Neural cell (in vitro differentiated cells): ENCODE measurements at regions not wholly inside any gene's neighbourhood (a gene's known extent, or its start where the extent isn't known, plus 50 kb on each side); places are given as distances from the start of the nearest gene placed in this dataset.

ENCODE experiments used
- H2AFZ ChIP-seq: fragments of 200-600, 300-800 bp; sonication (generic), shearing (Covaris generic); 2 replicates; pipeline ENCODE4 v1.6.0; 2014; ENCODE audit warnings: low read depth, mild to moderate bottlenecking, antibody characterized with exemption, low read length, moderate library complexity
- H3F3A ChIP-seq: fragments of 200-600 bp; shearing (Covaris generic); 2 replicates; pipeline ENCODE4 v1.6.1; 2016; ENCODE audit warnings: mild to moderate bottlenecking, moderate library complexity, mixed read lengths, antibody characterized with exemption, low read length; ENCODE audit not compliant: insufficient read depth, poor library complexity, severe bottlenecking
- H3K27ac ChIP-seq: fragments of 200-600, 300-800 bp; sonication (generic), shearing (Covaris generic); 2 replicates; pipeline ENCODE4 v1.5.1; 2014; ENCODE audit warnings: mild to moderate bottlenecking, low read length, moderate library complexity
- H3K27me3 ChIP-seq: fragments of 300-800, 200-600 bp; sonication (generic), shearing (Covaris generic); 2 replicates; pipeline ENCODE4 v1.6.0; 2014; ENCODE audit warnings: mild to moderate bottlenecking, low read depth, low read length, moderate library complexity; ENCODE audit not compliant: insufficient read depth
- H3K36me3 ChIP-seq: fragments of 300-800, 200-600 bp; sonication (generic), shearing (Covaris generic); 2 replicates; pipeline ENCODE4 v1.5.1; 2014; ENCODE audit warnings: mild to moderate bottlenecking, antibody characterized with exemption, low read length, moderate library complexity; ENCODE audit not compliant: insufficient read depth
- H3K4me2 ChIP-seq: fragments of 300-800, 200-600 bp; sonication (generic), shearing (Covaris generic); 2 replicates; pipeline ENCODE4 v1.6.0; 2014; ENCODE audit warnings: mild to moderate bottlenecking, low read length
- H3K4me3 ChIP-seq: fragments of 300-800, 200-600 bp; sonication (generic), shearing (Covaris generic); 2 replicates; pipeline ENCODE4 v1.5.1; 2014; ENCODE audit warnings: mild to moderate bottlenecking, low read length, moderate library complexity
- H3K79me2 ChIP-seq: fragments of 200-600 bp; shearing (Covaris generic); replicated peaks from 2 replicates; pipeline ENCODE4 v1.6.0; 2014; ENCODE audit warnings: mild to moderate bottlenecking, low read length, moderate library complexity; ENCODE audit not compliant: insufficient read depth
- H3K9ac ChIP-seq: fragments of 300-800, 200-600 bp; sonication (generic), shearing (Covaris generic); 2 replicates; pipeline ENCODE4 v1.6.1; 2016; ENCODE audit warnings: mild to moderate bottlenecking, low read length, mixed read lengths
- H3K9me2 ChIP-seq: fragments of 200-600 bp; shearing (Covaris generic); 2 replicates; pipeline ENCODE4 v1.6.1; 2016; ENCODE audit warnings: mild to moderate bottlenecking, low read length, mixed read lengths; ENCODE audit not compliant: insufficient read depth
- H3K9me3 ChIP-seq: fragments of 200-600, 300-800 bp; sonication (generic), shearing (Covaris generic); 2 replicates; pipeline ENCODE4 v1.6.1; 2016; ENCODE audit warnings: mild to moderate bottlenecking, mixed run types, low read length, moderate library complexity, mixed read lengths
- H4K20me1 ChIP-seq: fragments of 200-600 bp; shearing (Covaris generic); 2 replicates; pipeline ENCODE4 v1.6.1; 2016; ENCODE audit warnings: mild to moderate bottlenecking, mixed run types; ENCODE audit not compliant: insufficient read depth
- EP300 ChIP-seq: fragments of 450-650 bp; conservative IDR thresholded peaks from 2 replicates; pipeline ENCODE4 v1.6.1; 2014; ENCODE audit warnings: antibody characterized with exemption, mild to moderate bottlenecking, moderate library complexity; ENCODE audit not compliant: poor library complexity, severe bottlenecking
- EZH2 ChIP-seq: fragments of 200-600, 300-800 bp; shearing (Covaris generic), sonication (generic); IDR thresholded peaks from 2 replicates; pipeline ENCODE4 v1.6.1; 2014; ENCODE audit warnings: antibody characterized with exemption, low read length, borderline replicate concordance, mild to moderate bottlenecking; ENCODE audit not compliant: insufficient read depth, poor library complexity, severe bottlenecking
- MXI1 ChIP-seq: fragments of 450-650 bp; conservative IDR thresholded peaks from 2 replicates; pipeline ENCODE4 v1.6.1; 2014; ENCODE audit warnings: antibody characterized with exemption, mild to moderate bottlenecking; ENCODE audit not compliant: poor library complexity, severe bottlenecking
- POLR2AphosphoS5 ChIP-seq: IDR thresholded peaks from 2 replicates; pipeline ENCODE4 v1.6.1; 2012
- RAD21 ChIP-seq: fragments of 450-650 bp; conservative IDR thresholded peaks from 2 replicates; pipeline ENCODE4 v1.6.1; 2014; ENCODE audit warnings: antibody characterized with exemption, mild to moderate bottlenecking, moderate library complexity
- SMC3 ChIP-seq: fragments of 450-650 bp; conservative IDR thresholded peaks from 2 replicates; pipeline ENCODE4 v1.6.1; 2014; ENCODE audit warnings: antibody characterized with exemption, mild to moderate bottlenecking, moderate library complexity; ENCODE audit not compliant: poor library complexity
- TAF1 ChIP-seq: IDR thresholded peaks from 2 replicates; pipeline ENCODE4 v1.6.1; 2012; ENCODE audit warnings: low read depth
- TF ChIP-seq, protein P1 (sequence below): IDR thresholded peaks from 2 replicates; pipeline ENCODE4 v1.6.1; 2012; ENCODE audit warnings: borderline replicate concordance
- TF ChIP-seq, protein P2 (sequence below): fragments of 450-650 bp; IDR thresholded peaks from 2 replicates; pipeline ENCODE4 v1.5.1; 2014; ENCODE audit warnings: antibody characterized with exemption, mild to moderate bottlenecking, moderate library complexity; ENCODE audit not compliant: poor library complexity, severe bottlenecking

DNA sequence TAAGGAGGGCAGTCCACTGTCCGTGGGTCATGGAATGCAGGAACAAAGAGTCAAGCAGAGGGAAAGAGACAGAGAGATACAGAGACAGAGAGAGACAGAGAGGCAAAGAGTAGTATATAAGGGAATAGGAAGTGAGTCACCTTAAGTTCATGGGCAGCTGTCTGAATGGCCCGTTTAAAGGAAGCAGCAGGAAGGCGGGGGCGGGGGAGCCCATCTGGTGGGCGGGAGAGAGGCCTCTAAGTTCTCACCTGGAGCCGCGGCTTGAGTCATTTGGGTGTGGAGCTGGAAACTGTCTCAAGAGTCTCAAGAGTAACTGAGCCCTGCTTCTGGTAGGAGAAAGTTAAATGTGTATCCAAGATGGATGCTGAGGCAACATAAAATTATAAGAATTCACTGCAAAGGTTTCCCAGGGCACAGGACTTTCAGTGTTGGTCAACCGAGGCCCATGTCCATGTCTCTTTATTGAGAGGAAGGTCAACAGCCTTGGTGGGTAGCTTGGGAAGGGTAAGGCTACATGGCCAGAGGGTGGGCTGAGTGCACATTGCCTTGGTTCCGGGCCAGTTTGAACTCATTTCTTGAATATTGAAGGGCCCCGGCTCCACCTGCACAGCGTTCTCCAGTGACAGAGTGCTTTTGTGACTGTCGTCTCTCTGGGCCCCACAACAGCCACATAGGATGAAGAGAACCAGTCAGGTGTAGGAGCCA, 85.5 kb upstream of the CACUL1 start:
- no peaks in the 10 kb centered on the region for H3K9me2 ChIP-seq
- no peak overlapping the region for H3K4me2 ChIP-seq
- H3K36me3 ChIP-seq, result no peaks in the 10 kb centered on the region
- H4K20me1 ChIP-seq, result no peaks in the 10 kb centered on the region
- no peaks in the 10 kb centered on the region for H3K27me3 ChIP-seq
- no peak overlapping the region for H3K4me3 ChIP-seq
- no peak overlapping the region for H2AFZ ChIP-seq
- no peaks in the 10 kb centered on the region for H3K79me2 ChIP-seq
- no peaks in the 10 kb centered on the region for H3F3A ChIP-seq
- no peaks in the 10 kb centered on the region for H3K9me3 ChIP-seq
- TF ChIP-seq EP300 (no peak), EZH2 (no peak), TAF1 (no peak), RAD21 (no peak), MXI1 (no peak), POLR2AphosphoS5 (no peak), SMC3 (no peak)
- TF ChIP-seq, protein P1, sequence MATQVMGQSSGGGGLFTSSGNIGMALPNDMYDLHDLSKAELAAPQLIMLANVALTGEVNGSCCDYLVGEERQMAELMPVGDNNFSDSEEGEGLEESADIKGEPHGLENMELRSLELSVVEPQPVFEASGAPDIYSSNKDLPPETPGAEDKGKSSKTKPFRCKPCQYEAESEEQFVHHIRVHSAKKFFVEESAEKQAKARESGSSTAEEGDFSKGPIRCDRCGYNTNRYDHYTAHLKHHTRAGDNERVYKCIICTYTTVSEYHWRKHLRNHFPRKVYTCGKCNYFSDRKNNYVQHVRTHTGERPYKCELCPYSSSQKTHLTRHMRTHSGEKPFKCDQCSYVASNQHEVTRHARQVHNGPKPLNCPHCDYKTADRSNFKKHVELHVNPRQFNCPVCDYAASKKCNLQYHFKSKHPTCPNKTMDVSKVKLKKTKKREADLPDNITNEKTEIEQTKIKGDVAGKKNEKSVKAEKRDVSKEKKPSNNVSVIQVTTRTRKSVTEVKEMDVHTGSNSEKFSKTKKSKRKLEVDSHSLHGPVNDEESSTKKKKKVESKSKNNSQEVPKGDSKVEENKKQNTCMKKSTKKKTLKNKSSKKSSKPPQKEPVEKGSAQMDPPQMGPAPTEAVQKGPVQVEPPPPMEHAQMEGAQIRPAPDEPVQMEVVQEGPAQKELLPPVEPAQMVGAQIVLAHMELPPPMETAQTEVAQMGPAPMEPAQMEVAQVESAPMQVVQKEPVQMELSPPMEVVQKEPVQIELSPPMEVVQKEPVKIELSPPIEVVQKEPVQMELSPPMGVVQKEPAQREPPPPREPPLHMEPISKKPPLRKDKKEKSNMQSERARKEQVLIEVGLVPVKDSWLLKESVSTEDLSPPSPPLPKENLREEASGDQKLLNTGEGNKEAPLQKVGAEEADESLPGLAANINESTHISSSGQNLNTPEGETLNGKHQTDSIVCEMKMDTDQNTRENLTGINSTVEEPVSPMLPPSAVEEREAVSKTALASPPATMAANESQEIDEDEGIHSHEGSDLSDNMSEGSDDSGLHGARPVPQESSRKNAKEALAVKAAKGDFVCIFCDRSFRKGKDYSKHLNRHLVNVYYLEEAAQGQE, result no peak
- TF ChIP-seq, protein P2, sequence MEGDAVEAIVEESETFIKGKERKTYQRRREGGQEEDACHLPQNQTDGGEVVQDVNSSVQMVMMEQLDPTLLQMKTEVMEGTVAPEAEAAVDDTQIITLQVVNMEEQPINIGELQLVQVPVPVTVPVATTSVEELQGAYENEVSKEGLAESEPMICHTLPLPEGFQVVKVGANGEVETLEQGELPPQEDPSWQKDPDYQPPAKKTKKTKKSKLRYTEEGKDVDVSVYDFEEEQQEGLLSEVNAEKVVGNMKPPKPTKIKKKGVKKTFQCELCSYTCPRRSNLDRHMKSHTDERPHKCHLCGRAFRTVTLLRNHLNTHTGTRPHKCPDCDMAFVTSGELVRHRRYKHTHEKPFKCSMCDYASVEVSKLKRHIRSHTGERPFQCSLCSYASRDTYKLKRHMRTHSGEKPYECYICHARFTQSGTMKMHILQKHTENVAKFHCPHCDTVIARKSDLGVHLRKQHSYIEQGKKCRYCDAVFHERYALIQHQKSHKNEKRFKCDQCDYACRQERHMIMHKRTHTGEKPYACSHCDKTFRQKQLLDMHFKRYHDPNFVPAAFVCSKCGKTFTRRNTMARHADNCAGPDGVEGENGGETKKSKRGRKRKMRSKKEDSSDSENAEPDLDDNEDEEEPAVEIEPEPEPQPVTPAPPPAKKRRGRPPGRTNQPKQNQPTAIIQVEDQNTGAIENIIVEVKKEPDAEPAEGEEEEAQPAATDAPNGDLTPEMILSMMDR, result no peak
- H3K9ac ChIP-seq, result no peak overlapping the region
- H3K27ac ChIP-seq, result no peak overlapping the region

DNA sequence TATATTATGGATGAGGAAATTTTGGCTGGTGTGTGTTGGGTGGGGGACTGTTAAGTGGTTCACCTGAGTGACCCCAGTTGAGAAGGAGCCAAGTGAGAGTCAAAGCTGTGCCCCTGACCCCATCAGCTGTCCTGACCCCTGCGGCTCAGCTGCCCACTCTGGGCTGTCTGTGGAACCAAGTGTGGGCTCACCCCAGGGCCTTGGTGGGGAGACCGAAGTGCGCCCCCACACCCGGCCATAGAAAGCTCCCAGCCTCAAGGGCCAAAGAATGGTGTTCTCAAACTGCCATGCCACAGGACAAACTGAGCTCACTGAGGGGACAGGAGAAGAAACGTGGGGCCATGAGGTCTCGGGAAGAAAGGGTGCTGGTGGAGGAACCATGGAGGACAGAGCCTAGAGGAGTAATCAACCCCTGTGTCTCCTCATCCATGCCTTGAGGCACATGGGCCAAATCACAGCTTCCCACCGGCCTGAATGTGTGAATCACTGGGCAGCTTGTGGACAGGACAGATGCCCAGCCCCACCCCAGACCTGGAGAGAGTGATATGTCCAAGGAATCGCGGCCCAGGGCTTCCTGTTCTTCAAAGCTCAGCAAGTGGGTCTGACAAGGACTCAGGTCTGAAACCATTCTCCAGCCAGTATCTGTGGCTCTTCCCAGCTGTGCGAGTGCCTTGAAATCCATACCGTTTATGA, 86.2 kb upstream of the CACUL1 start:
- Histone ChIP-seq H3K9ac (no peak overlapping the region), H3K9me3 (no peaks in the 10 kb centered on the region), H3K27me3 (no peaks in the 10 kb centered on the region), H3F3A (no peaks in the 10 kb centered on the region), H4K20me1 (no peaks in the 10 kb centered on the region), H3K4me3 (no peak overlapping the region), H3K27ac (no peak overlapping the region), H3K79me2 (no peaks in the 10 kb centered on the region), H3K9me2 (no peaks in the 10 kb centered on the region), H2AFZ (no peak overlapping the region), H3K36me3 (no peaks in the 10 kb centered on the region), H3K4me2 (no peak overlapping the region)
- TF ChIP-seq POLR2AphosphoS5, result no peak
- no peak for TF ChIP-seq MXI1
- TF ChIP-seq EZH2, result no peak
- no peak for TF ChIP-seq EP300
